K562 (cell line): ENCODE measurements at regions not wholly inside any gene's neighbourhood (a gene's known extent, or its start where the extent isn't known, plus 50 kb on each side); places are given as distances from the start of the nearest gene placed in this dataset.
A peak's percentile ranks its signal among the peaks of the same experiment; 100 is the strongest.

Experiments
- ATAC-seq: fragments of 200-7000 bp; cut with Tn5 transposase; 3 replicates; pipeline ENCODE4 v1.9.1; 2020; ENCODE audit warnings: moderate library complexity
- BruUV-seq: library from RNA; stranded (reverse); fragments of 400-500 nt; replicated peaks from 2 replicates; lab custom pipeline; 2021; lab: Mats Ljungman, UMichigan
- CTCF ChIA-PET: fragments of 300-600 bp; formaldehyde crosslinking; extraction: SDS; loops from one replicate; lab custom pipeline; 2021; ENCODE audit warnings: low intra/inter-chr PET ratio; lab: Yijun Ruan, JAX
- POLR2A ChIA-PET: fragments of 300-600, 350-650 bp; sonication (Branson Sonifier 250); formaldehyde crosslinking; extraction: SDS; loops from one replicate; lab custom pipeline; 2021; ENCODE audit warnings: antibody characterized with exemption, inconsistent platforms; lab: Yijun Ruan, JAX
- DNase-seq, 4 experiments: peaks; one replicate each; pipeline versions ENCODE4 v3.0.0 to v3.0.0-alpha.2; 2011 to 2018; ENCODE audit warnings: low spot score in 3 of 4, mixed read lengths in 3 of 4; ENCODE audit errors: extremely low read depth in 1 of 4
- FAIRE-seq: peaks from 2 replicates; lab custom pipeline; 2011; peaks lifted over from hg19 to GRCh38; lab: Jason Lieb, UNC
- H2AFZ ChIP-seq: 2 replicates; pipeline ENCODE4 v1.6.0; 2011; ENCODE audit warnings: low read depth, low read length, control low read depth, inconsistent platforms
- H3K27ac ChIP-seq: fragments of 200-600 bp; 3 replicates; pipeline ENCODE4 v1.8.0; 2011; ENCODE audit warnings: low read depth, mild to moderate bottlenecking, control low read depth, inconsistent platforms, low read length, moderate library complexity, mixed read lengths; ENCODE audit errors: extremely low read depth
- H3K27me3 ChIP-seq, 2 experiments: fragments of 300-600 bp in 1 of 2; 2 replicates in 1 of 2; 3 replicates in 1 of 2; pipeline versions ENCODE4 v1.6.0 to v1.8.0; 2011; ENCODE audit warnings: inconsistent platforms in 2 of 2, low read length in 2 of 2, mild to moderate bottlenecking in 1 of 2, mixed read lengths in 1 of 2, moderate library complexity in 1 of 2; ENCODE audit not compliant: control insufficient read depth in 2 of 2, insufficient read depth in 2 of 2
- H3K36me3 ChIP-seq: fragments of 300-600 bp; 3 replicates; pipeline ENCODE4 v1.8.0; 2011; ENCODE audit warnings: mild to moderate bottlenecking, low read length, inconsistent platforms; ENCODE audit not compliant: control insufficient read depth, insufficient read depth
- H3K4me1 ChIP-seq, 2 experiments: fragments of 200-600 bp in 1 of 2; replicated peaks in 1 of 2; 2 replicates in 1 of 2; 3 replicates in 1 of 2; pipeline versions ENCODE4 v1.5.1 to v1.8.0; 2011; ENCODE audit warnings: inconsistent platforms in 2 of 2, low read length in 2 of 2, mild to moderate bottlenecking in 1 of 2, mixed read lengths in 1 of 2, moderate library complexity in 1 of 2; ENCODE audit not compliant: control insufficient read depth in 2 of 2, insufficient read depth in 2 of 2
- H3K4me2 ChIP-seq: 2 replicates; pipeline ENCODE4 v1.6.1; 2011; ENCODE audit warnings: low read length, control low read depth, inconsistent platforms, mixed read lengths; ENCODE audit not compliant: insufficient read depth
- H3K4me3 ChIP-seq: fragments of 200-600 bp; sonication (generic), shearing (Covaris generic); 2 replicates; pipeline ENCODE4 v1.5.1; 2016; ENCODE audit warnings: control low read depth, inconsistent platforms
- H3K79me2 ChIP-seq: fragments of 200-600 bp; 3 replicates; pipeline ENCODE4 v1.8.0; 2011; ENCODE audit warnings: low read length, inconsistent platforms; ENCODE audit not compliant: control insufficient read depth, insufficient read depth
- H3K9ac ChIP-seq, 2 experiments: 2 replicates each; pipeline versions ENCODE4 v1.6.0 to v1.6.1; 2011; ENCODE audit warnings: low read depth in 2 of 2, low read length in 2 of 2, control low read depth in 1 of 2, inconsistent platforms in 1 of 2, mild to moderate bottlenecking in 1 of 2, mixed read lengths in 1 of 2; ENCODE audit not compliant: insufficient read depth in 1 of 2
- H3K9me1 ChIP-seq: one replicate; pipeline ENCODE4 v1.6.0; 2011; ENCODE audit warnings: inconsistent platforms, mild to moderate bottlenecking, low read length, moderate library complexity; ENCODE audit not compliant: control insufficient read depth, insufficient read depth
- H3K9me3 ChIP-seq: replicated peaks from 2 replicates; pipeline ENCODE4 v1.5.1; 2011; ENCODE audit warnings: low read depth, low read length, inconsistent platforms; ENCODE audit not compliant: control insufficient read depth, insufficient read depth
- H4K20me1 ChIP-seq: replicated peaks from 2 replicates; pipeline ENCODE4 v1.6.1; 2011; ENCODE audit warnings: low read length, inconsistent platforms, mixed read lengths; ENCODE audit not compliant: control insufficient read depth, insufficient read depth
- C11orf30 ChIP-seq: fragments of 450-650 bp; IDR thresholded peaks from 2 replicates; pipeline ENCODE4 v1.6.1; 2016; ENCODE audit warnings: low read depth, mild to moderate bottlenecking
- CBX3 ChIP-seq, 2 experiments: IDR thresholded peaks; 1 replicate in 1 of 2; 2 replicates in 1 of 2; pipeline ENCODE4 v1.6.1; 2012; ENCODE audit warnings: inconsistent platforms in 2 of 2, low read length in 2 of 2, borderline replicate concordance in 1 of 2, control low read depth in 1 of 2
- CLOCK ChIP-seq: fragments of 250-450 bp; sonication (Bioruptor Pico); IDR thresholded peaks from 2 replicates; pipeline ENCODE4 v1.4.0; 2020; ENCODE audit warnings: mild to moderate bottlenecking, moderate library complexity, borderline replicate concordance
- MTF1 ChIP-seq: fragments of 250-450 bp; sonication (Bioruptor Pico); IDR thresholded peaks from 2 replicates; pipeline ENCODE4 v1.9.0; 2021; ENCODE audit warnings: moderate library complexity, mild to moderate bottlenecking, inconsistent platforms, borderline replicate concordance
- PTTG1 ChIP-seq: fragments of 450-650 bp; IDR thresholded peaks from 2 replicates; pipeline ENCODE4 v1.6.1; 2016; ENCODE audit warnings: low read depth, mild to moderate bottlenecking, missing genetic modification characterization, missing compliant biosample characterization
- ZC3H11A ChIP-seq: IDR thresholded peaks from 2 replicates; pipeline ENCODE4 v1.6.1; 2012; ENCODE audit warnings: low read depth, low read length, improper control_type of control experiment
- ZNF316 ChIP-seq: fragments of 450-650 bp; IDR thresholded peaks from 2 replicates; pipeline ENCODE4 v1.6.1; 2016
- WGBS: fragments of 100-300 bp; shearing (Covaris generic); methylation state at CpG from one replicate; pipeline ENCODE4 v1.1.6; 2016; ENCODE audit warnings: low coverage, mixed read lengths; ENCODE audit not compliant: insufficient coverage; ENCODE audit errors: missing lambda C conversion rate; 5-methylcytosine and 5-hydroxymethylcytosine counted together
- in situ Hi-C: fragments of 300-500 bp; cut with MboI; formaldehyde crosslinking; loops from 4 replicates; pipeline ENCODE4 v1.15.0; 2018; ENCODE audit warnings: inconsistent platforms, mixed read lengths
- intact Hi-C: fragments of 100-400 bp; cut with micrococcal nuclease; formaldehyde crosslinking; loops from 2 replicates; pipeline ENCODE4 v1.14.2; 2022

DNA sequence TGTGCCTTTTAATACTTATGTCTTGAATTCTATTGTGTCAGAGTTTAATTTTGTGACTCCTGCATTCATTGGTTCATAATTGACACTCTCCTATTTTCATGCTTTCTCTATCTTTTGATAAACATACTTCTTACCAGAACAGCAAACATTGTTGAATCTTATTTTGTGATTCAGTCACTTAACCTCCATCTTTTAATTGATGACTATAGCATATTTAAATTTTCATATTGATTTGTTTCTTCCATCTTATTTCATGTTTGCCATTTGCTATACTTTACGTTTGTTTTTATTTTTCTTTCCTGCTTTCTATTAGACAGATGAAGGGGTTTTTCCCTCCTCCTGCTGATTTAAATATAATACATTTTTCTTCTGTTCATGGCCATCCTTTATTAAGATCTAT lies 115.5 kb upstream of the FAM9A start:
- H3K9me3 ChIP-seq = no peaks in the 10 kb centered on the region
- intact Hi-C loops (no loop called here), in situ Hi-C loops (no loop called here)
- H3K4me2 ChIP-seq = no peak overlapping the region
- 0% methylated on average over 1 of the region's 1 CpG for WGBS
- H3K27ac ChIP-seq = no peak overlapping the region
- FAIRE-seq (no peak), DNase-seq (no peak), ATAC-seq (no peak)
- no peak overlapping the region for H3K9ac ChIP-seq
- no TSS peak for BruUV-seq
- H3K4me1 ChIP-seq = no peaks in the 10 kb centered on the region
- H3K9me1 ChIP-seq = no peaks in the 10 kb centered on the region
- no peaks in the 10 kb centered on the region for H3K79me2 ChIP-seq
- POLR2A ChIA-PET = no interaction called here
- no peaks in the 10 kb centered on the region for H3K36me3 ChIP-seq
- H3K27me3 ChIP-seq = no peaks in the 10 kb centered on the region
- no peaks in the 10 kb centered on the region for H4K20me1 ChIP-seq
- no peak overlapping the region for H2AFZ ChIP-seq
- no peak overlapping the region for H3K4me3 ChIP-seq
- TF ChIP-seq CBX3 (IDR thresholded peaks at IDR 0.05; ENCODE audit: borderline replicate concordance in 1 of 2, low read length in 2 of 2) = no peak
- no peak for TF ChIP-seq PTTG1 (tag)
- peak; percentile 10; the same call in 1 of the 2 replicates for TF ChIP-seq C11orf30
- TF ChIP-seq CLOCK = no peak
- TF ChIP-seq ZC3H11A = no peak
- TF ChIP-seq ZNF316 = peak; percentile 64
- no peak for TF ChIP-seq MTF1
- TF ChIP-seq, all 486 proteins: peak for 2
- CTCF ChIA-PET = no interaction called here
